Fibroblast of peridontal ligament (primary cell): ENCODE measurements at regions not wholly inside any gene's neighbourhood (a gene's known extent, or its start where the extent isn't known, plus 50 kb on each side); places are given as distances from the start of the nearest gene placed in this dataset.
"Not testable (repeated sequence)": the region's sequence is repeated elsewhere in the genome, so short reads cannot be mapped to it uniquely, and the experiment has no call there.

Experiments used
- DNase-seq: peaks from one replicate; pipeline ENCODE4 v3.0.0-alpha.2; 2010; ENCODE audit errors: extremely low read depth

DNA sequence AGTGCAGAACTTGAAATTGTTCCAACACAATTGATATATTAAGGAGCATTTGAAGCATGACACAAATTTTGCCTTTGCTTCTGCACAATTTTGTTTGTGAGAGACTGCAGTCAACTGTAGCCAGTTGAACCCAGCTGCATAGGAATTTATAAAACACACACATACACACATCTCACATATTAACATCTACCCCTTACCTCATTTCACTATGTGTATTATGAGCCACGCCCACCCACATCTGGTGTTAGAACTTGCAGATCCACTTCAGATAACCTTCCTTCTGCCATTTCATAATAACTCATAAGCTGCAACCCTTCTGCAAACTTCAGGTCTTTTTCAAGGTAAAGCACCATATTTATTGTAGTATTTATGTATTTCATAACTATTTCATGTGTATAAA, 188.1 kb upstream of the WDFY3 start:
- no peak for DNase-seq

DNA sequence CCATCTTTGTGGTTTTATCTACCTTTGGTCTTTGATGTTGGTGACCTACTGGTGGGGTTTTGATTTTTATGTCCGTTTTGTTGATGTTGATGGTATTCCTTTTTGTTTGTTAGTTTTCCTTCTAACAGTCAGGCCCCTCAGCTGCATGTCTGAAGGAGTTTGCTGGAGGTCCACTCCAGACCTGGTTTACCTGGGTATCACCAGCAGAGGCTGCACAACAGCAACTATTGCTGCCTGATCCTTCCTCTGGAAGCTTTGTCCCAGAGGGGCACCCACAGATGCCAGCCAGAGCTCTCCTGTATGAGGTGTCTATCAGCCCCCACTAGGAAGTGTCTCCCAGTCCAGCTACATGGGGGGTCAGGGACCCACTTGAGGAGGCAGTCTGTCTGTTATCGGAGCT, 199.3 kb upstream of the WDFY3 start:
- no peak for DNase-seq

DNA sequence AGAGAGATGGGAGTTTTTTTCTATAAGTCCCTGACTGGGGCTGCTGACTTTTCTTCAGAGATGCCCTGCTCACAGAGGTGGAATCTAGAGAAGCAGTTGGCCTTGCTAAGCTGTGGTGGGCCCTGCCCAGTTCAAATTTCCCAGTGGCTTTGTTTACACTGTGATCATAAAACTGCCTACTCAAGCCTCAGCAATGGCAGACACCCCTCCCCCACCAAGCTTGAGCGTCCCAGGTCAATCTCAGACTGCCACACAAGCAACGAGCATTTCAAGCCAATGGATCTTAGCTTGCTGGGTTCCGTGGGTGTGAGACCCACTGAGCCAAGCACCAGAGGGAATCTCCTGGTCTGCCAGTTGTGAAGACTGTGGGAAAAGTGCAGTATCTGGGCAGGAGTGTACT, 199.8 kb upstream of the WDFY3 start:
- DNase-seq, result no peak

DNA sequence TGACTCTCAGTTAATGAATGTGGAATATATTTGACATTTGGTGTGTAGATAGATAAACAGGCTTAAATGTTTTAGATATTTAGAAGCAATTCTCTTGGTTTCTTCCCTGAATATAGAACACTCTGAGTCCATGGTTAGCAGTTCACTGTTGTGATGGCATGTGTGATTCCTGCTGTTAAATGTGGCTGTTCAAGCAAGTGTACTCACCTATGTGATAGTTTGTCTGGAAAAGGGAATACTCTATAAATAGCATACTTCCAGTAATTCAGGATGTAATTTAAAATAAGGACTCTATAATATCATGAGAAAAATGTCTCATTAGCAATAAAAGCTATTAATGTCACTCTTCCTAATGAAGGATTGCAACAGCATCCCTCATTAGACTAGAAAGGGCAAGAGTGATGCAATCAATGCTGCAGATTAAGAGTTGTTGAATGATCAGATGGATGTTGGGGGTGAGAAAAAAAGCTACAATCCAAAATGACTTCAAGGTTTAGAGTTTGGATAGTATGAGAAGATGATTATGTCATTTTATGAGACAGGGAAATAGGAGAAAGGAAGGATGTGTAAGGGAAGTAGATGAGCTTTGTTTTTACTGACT, 201.8 kb upstream of the WDFY3 start:
- DNase-seq, result no peak

DNA sequence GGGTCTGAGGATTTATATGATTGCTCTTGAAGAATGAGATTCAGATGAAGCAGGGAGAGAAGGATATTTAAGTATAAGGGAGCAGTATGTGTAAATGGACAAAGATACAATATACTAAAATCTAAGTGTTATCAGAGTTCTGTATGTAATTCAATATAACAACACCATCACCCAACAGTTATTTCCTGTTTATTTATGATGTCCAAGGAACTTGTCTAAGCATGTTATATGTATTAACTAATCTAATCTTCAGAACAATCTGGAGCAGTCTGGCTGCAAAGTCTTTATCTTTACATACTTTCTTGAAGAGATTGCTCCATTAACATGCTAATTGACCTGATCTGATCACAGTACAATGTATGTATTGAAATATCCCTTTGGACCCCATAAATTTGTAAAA, 203.8 kb upstream of the WDFY3 start:
- no peak for DNase-seq

DNA sequence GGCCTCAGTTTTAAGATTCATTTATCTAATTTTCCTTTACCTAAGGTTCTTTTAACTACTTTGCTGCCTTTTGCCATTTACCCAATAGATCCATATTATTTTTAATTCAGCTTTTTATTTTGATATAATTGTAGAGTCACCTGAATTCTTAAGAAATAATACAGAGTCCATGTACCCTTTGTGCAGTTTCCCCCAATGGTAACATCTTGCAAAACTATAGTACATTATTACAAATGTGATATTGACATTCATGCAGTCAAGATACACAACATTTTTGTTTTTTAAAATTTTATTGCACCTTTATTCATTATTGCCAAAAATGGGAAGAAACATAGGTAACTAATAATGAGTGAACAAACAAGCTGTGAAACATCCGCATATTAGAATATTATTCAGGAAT, 208.7 kb upstream of the WDFY3 start:
- no peak for DNase-seq

DNA sequence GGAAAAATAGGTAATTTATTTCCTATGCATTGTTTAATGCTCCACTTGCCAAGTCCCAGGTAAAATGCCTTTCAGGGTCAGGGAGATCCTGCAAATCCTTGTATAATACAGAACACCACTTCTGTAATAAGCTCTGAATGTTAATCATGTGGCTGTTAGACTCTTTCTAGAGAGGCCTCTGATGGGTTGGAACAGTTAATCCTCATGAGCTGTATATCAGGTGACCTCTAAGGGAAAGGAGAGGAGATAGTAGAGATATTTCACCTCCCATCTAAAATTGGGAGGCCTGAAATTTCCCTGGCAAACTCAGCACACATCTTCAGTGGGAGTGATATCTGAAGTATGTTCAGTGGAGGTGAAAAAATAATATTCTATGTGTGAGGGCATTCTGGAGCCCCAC, 210.6 kb upstream of the WDFY3 start:
- DNase-seq, result no peak

DNA sequence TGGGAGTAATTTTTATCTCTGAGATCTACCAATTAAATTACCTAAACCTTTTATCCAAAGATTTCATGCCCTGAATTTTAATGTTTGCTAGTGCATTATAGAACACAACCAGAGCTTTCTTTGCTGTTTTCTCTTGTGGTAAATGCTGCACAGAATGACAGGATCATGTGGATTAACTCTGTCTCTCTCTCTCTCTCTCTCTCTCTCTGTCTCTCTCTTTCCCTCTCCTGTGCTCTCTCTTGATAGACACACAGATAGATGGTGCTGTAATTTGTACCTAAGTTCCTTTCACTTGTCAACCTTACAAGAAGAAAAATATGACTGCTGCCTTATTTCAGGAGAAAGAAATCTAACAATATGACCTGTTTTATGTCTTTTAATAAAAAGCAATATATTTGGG, 211.2 kb upstream of the WDFY3 start:
- DNase-seq, result no peak

DNA sequence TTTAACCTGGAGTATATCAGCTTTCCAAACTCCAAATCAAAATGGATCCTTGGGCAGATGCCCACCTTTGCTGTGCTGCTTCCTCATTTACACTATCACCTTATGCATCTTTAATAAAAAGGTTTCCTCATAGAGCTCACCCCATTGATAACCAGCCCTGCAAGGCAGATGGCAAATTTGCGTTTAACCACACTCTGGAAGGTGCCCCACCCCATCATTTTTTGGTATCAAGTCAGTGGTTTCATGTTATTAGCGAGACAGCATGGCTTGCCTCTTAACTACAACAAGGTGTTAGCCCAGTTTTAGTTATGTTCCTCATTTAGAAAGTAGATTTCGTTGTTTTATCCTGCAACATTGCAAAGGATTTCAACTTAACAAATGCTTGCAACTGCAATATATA, 214.0 kb upstream of the WDFY3 start:
- no peak for DNase-seq

DNA sequence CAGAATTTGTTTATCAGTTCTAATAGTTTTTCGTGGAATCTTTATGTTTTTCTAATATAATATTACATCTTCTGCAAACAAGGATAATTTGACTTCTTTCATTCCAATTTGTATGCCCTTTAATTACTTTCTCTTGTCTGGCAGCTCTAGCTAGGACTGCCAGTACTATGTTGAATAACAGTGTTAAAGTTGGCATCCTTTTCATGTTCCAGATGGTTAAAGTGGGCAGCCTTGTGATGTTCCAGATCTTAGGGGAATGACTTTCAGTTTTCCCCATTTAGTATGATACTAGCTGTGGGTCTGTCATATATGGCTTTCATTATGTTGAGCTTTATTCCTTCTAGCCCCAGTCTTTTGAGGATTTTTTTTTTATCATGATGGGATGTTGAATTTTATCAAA, 220.6 kb upstream of the WDFY3 start:
- DNase-seq, result no peak

DNA sequence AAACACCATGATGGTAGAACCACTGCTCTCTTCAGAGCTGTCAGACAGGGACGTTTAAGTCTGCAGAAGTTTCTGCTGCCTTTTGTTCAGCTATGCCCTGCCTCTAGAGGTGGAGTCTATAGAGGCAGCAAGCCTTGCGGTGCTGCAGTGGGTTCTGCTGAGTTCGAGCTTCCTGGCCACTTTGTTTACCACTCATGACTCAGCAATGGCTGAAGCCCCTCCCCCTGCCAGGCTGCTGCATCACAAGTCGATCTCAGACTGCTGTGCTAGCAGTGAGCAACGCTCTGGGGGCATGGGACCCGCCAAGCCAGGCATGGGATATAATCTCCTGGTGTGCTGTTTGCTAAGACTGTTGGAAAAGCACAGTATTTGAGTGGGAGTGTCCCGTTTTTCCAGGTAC, 229.5 kb upstream of the WDFY3 start:
- not testable (repeated sequence) for DNase-seq

DNA sequence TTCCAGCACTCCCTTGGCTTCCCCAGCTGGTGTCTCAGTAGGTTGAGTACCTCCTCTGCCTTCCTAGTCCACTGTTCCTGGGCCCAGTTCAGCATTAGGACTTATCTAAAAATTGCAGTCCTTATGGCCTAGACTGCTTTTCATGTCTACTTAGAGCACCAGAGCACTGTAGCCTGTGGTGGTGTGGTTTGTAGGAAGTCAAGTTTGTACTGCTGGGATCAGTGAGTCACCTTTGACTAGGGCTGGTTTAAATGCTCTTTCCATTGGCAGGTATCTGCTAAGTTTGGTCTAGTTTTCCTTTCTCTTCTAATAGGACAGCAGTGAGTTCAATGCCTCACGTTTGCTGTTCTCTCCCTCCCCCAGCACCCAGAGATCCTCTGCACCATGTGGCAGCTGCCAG, 233.6 kb upstream of the WDFY3 start:
- no peak for DNase-seq

DNA sequence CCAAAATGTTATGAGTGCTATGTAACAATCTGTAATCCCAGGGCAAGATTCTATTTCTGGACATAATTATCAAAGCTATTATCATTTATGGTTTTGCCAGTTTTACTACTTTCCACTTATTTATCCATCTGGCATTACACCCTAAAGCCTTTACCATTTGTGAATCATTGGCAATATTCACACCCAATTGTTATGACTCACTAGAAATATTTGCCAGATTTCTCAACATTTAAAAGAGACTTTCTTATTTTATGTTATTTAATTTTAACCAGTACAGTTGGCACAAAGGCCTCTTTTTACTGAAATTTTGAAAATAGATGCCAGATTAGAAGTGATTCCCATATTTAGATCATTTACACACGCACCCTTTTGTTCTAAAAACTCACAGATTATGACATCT, 242.7 kb upstream of the WDFY3 start:
- DNase-seq, result no peak

DNA sequence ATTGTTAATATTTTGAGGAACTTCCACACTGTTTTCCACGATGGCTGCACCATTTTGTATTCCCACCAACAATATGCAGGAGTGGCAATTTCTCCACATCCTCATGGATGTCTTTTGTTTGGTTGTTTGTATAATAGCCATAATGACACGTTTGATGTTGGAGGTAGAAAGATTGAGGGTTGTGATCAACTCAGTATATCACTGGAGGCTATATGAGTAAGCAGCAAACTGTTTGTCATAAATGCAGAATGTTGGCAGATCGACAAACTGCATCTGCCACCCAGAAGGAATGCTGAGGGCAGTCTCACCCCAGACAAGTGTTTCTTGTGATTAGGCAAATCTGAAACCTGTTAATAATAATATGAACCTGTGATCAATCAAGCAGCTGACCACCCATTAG, 243.9 kb upstream of the WDFY3 start:
- DNase-seq, result no peak

DNA sequence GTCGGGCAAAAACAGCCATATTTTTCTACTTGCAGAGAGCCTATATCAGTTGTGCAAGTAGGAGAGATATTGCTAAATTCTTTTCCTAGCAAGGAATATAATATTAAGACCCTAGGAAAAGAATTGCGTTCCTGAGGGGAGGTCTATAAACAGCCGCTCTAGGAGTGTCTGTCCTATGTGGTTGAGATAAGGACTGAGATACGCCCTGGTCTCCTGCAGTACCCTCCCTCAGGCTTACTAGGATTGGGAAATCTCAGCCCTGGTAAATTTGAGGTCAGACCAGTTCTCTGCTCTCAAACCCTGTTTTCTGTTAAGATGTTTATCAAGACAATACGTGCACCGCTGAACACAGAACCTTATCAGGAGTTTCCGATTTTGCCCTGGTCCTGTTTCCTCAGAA, 250.1 kb upstream of the WDFY3 start:
- not testable (repeated sequence) for DNase-seq

DNA sequence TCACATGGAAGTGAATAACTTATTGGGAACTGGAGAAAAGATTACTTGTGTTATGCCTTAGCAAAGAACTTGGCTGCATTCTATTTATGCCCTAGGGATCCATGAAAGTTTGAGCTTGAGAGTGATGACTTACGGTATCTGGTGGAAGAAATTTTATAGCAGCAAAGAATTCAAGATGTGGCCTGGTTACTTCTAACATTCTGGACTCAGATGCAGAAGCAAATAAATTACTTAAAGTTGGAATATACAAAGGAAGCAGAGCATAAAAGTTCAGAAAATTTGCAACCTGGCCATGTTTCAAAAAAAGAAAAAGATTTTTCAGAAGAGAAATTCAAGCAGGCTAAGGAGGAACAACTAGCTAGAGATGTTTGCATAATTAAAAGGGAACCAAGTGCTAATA, 252.3 kb upstream of the WDFY3 start:
- no peak for DNase-seq

DNA sequence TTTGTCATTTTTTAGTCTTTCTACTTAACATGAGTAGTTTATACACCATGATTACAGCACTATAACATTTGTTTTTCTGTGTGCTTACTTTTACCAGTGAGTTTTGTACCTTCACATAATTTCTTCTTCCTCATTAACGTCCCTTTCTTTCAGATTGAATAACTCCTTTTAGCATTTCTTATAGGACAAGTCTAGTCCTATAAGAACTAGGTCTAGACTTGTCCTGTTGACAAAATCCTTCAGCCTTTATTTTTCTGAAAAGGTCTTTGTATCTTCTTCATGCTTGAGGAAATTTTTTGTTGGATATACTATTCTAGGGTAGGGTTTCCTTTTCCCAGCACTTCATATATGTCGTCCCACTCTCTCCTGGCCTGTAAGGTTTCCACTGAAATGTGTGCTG, 253.3 kb upstream of the ARHGAP24 start:
- DNase-seq, result no peak

DNA sequence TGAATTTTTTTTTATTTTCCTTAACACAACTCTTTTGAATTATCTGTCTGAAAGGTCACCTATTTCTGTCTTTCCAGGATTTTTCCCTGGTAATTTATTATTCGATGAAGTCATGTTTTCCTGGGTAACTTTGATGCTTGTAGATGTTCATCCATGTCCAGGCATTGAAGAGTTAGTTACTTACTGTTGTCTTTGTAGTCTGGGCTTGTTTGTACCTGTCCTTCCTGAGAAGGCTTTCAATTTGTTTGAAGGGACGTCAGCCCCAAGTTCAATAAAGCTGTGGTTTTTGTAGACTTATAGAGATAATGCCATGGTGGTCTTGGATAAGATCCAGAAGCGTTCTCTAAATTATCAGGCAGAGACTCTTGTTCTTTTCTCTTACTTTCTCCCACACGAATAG, 252.4 kb upstream of the ARHGAP24 start:
- no peak for DNase-seq

DNA sequence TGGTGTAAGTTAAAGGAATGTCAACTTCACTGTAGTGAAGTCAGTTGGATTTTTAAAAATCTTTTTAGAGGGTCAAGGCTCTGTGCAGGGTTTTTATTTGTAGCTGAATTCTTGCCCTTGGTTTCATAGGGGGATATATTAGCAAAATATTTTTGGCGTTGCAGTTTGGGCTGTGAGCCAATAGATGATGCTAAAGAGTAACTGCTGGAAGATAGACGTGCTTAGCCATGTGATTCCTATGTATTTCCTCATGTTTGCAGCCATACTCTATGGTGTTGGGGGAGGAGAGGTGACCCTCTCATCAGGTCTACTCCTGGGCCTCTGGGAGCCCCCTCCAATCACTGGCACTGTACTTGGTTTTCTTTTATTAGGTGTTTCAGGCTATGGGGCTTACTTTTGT, 246.7 kb upstream of the ARHGAP24 start:
- DNase-seq, result no peak

DNA sequence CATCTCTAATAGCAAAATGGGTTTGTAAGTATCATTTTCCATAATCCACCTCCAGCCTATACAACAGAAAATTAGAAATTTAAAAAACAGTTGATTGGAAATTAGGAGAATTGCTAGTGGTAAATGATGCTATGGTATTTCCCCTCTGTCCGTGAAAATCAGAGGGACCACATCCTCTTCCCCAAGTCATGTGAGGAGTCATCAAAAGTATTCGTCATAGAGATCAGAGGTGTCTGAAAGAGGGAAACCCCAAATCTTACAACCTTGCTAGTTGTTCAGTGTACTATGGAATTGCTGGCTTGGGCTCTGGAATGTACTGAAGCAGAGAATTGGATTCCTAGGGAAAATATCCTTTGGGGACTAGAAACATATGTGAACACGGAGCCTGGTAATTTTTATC, 241.4 kb upstream of the ARHGAP24 start:
- DNase-seq, result no peak

DNA sequence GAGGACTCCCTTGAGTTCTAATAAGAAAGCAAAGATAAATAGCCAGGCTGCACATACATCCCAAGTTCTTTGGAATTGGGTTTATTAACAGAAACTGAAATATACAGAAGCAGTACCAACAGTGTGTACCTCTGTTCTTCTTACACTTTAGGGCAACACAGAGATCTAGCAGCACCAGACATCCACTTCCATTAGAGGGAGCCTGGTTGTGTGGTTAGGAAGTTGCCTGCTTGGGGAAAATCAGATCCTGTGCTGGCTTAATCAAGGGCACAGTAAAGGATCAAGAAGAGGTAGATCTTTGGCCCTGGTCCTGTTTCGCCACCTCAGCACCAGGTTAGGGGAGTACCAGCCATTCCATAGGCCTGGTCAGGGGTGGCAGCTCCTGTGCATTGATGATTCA, 231.1 kb upstream of the ARHGAP24 start:
- DNase-seq, result no peak

DNA sequence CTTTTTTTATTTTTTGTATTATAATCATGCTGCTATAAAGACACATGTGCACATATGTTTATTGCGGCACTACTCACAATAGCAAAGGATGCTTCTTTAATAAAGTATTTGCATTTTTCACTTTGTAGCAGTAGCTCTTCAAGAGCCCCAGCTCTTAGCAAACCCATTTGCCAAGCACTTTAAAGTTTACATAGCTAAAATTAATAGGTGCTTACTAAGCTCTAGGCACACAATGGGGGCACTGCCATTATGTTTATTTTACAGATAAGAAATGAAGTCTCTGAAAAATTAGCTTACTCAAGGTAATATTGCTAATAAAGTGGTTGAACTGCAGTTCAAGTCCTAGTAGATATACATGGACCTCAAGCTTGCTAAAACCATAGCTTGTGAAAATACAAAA, 230.3 kb upstream of the ARHGAP24 start:
- DNase-seq, result no peak

DNA sequence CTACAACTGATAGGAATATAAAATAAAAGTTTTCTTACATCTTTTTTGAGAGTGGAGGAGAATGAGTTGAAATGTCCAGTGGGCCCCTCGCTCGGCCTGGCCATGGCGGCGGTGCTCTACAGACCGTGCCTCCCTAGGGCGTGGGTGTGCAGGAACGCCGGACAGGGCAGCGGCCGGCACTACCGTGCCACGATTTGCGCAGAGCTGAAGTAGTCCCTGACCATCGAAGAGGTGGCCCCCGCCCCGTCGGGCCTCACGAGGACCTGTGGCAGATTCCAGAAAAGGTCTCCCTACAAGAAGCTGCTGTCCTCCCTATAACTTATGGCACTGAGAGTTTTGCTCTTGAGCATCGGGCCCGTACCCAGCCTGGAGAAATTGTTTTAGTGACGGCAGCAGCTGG, 228.9 kb upstream of the ARHGAP24 start:
- no peak for DNase-seq

DNA sequence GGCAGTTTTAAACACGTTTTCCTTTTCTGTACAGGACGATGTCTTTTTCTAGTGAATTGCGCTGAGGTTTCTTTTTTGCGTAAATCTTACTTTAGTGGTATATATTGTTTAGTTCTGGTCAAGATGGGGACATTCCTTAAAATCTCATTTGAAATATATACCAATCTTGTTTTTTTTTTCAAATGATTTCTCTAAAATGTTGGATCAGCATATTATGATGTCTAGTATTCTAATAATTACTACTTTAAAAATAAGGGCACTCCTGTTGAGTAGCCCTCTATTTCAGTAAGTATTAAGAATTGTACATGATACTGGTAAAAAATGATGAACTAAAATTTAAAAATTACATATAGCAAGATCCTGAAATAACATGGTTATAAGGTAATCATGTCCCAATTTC, 224.1 kb upstream of the ARHGAP24 start:
- no peak for DNase-seq
